ENCODE measurements at regions not wholly inside any gene's neighbourhood (a gene's known extent, or its start where the extent isn't known, plus 50 kb on each side); places are given as distances from the start of the nearest gene placed in this dataset.
"Not testable (repeated sequence)": the region's sequence is repeated elsewhere in the genome, so short reads cannot be mapped to it uniquely, and the experiment has no call there.

DNA sequence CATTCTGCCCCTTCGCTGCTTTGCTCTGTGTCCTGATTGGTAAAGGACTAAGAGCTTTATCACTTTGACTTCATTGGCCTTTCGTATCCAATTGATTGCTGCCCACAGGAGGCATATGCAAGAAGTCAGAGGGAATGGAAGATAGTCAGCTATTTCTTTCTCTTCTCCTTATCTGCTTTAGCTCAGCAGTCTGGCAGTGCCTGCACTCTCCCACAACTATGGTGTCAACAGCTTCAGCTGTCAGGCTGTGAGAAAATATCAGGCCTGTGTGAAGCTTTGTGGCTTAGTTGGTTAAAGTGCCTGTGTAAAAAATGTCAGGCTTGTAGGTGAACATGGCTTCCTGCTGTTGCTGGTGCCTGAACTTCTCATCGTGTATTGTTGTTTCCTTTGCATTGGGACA, 243.0 kb downstream of the PCDH17 start:
- Histone ChIP-seq H3K27ac (no peak overlapping the region), H3K9me3 (ENCODE audit: severe bottlenecking) (no peaks in the 10 kb centered on the region), H3K27me3 (ENCODE audit: insufficient read depth, low read depth, severe bottlenecking) (no peaks in the 10 kb centered on the region), H3K4me3 (ENCODE audit: low read depth, low read length) (no peak overlapping the region), H3K36me3 (no peaks in the 10 kb centered on the region)
- no peak for TF ChIP-seq CTCF (IDR thresholded peaks at IDR 0.05; ENCODE audit: low read depth, low read length)
- no peak for DNase-seq

DNA sequence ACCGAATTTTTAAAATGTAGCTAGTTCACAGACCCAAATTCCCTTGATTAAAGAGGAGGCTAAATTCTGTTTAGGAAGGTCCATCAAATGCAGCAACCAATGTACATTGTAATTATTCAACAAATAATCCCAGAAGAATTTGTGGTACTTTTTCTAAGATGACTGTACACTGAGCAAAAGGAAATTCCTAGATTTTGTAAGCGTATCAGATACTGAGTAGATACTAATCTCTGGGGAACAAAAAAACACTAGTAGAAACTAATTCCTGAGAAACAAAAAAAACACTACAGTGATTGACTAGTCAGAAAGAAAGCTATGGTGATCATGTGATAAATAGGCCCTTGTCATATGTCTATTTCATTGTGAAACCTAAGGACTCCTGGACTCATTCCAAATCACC, 246.1 kb downstream of the PCDH17 start:
- Histone ChIP-seq H3K9me3 (ENCODE audit: severe bottlenecking) (no peaks in the 10 kb centered on the region), H3K36me3 (no peaks in the 10 kb centered on the region), H3K27me3 (ENCODE audit: insufficient read depth, low read depth, severe bottlenecking) (no peaks in the 10 kb centered on the region), H3K27ac (no peak overlapping the region), H3K4me3 (ENCODE audit: low read depth, low read length) (no peak overlapping the region)
- DNase-seq = no peak
- TF ChIP-seq CTCF (IDR thresholded peaks at IDR 0.05; ENCODE audit: low read depth, low read length) = no peak

DNA sequence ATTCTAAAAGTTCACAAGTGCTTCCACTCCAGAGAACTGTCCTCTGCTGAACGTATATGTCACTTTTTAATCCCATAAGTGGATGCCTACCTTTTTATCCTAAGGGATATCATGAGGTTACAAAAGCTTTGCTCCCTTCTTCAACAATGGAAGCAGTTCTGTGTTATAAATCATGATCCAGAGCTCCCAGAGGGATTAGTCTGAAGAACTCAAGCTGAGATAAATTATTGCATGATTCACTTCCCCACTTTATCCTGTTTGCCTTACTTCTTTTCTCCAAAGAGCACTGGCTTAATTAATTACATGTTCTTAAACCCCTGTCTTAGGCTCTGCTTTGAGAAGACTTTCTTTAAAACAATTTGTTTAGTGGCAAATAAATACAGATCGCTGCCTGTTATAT, 246.7 kb downstream of the PCDH17 start:
- Histone ChIP-seq H3K27me3 (ENCODE audit: insufficient read depth, low read depth, severe bottlenecking) (no peaks in the 10 kb centered on the region), H3K4me3 (ENCODE audit: low read depth, low read length) (no peak overlapping the region), H3K36me3 (no peaks in the 10 kb centered on the region), H3K27ac (no peak overlapping the region), H3K9me3 (ENCODE audit: severe bottlenecking) (no peaks in the 10 kb centered on the region)
- TF ChIP-seq CTCF (IDR thresholded peaks at IDR 0.05; ENCODE audit: low read depth, low read length) = no peak
- peak; percentile 8 for DNase-seq

GRCh38 chr13:57897225-57897624, 265.7 kb downstream of the PCDH17 start:
- H3K9me3 ChIP-seq (ENCODE audit: severe bottlenecking) = no peaks in the 10 kb centered on the region
- no peaks in the 10 kb centered on the region for H3K36me3 ChIP-seq
- no peaks in the 10 kb centered on the region for H3K27me3 ChIP-seq (ENCODE audit: insufficient read depth, low read depth, severe bottlenecking)
- no peak overlapping the region for H3K4me3 ChIP-seq (ENCODE audit: low read depth, low read length)
- no peak for DNase-seq
- TF ChIP-seq CTCF (IDR thresholded peaks at IDR 0.05; ENCODE audit: low read depth, low read length) = no peak
- no peak overlapping the region for H3K27ac ChIP-seq

GRCh38 chr13:57899096-57899495, 267.6 kb downstream of the PCDH17 start:
- Histone ChIP-seq H3K36me3 (no peaks in the 10 kb centered on the region), H3K27me3 (ENCODE audit: insufficient read depth, low read depth, severe bottlenecking) (no peaks in the 10 kb centered on the region), H3K27ac (no peak overlapping the region), H3K4me3 (ENCODE audit: low read depth, low read length) (no peak overlapping the region), H3K9me3 (ENCODE audit: severe bottlenecking) (no peaks in the 10 kb centered on the region)
- no peak for TF ChIP-seq CTCF (IDR thresholded peaks at IDR 0.05; ENCODE audit: low read depth, low read length)
- no peak for DNase-seq

- DNase-seq; H3K36me3 ChIP-seq; H3K4me3 ChIP-seq (ENCODE audit: low read depth, low read length); H3K27me3 ChIP-seq (ENCODE audit: insufficient read depth, low read depth, severe bottlenecking); H3K27ac ChIP-seq; H3K9me3 ChIP-seq (ENCODE audit: severe bottlenecking): not testable (repeated sequence)
Observed at GRCh38 chr13:57909833-57910232, 278.3 kb downstream of the PCDH17 start.

Data from WERI-Rb-1 (cell line).